Activated naive CD4-positive, alpha-beta T cell treated with anti-CD3 and anti-CD28 coated beads for 36 hours (primary cell): ENCODE measurements at regions not wholly inside any gene's neighbourhood (a gene's known extent, or its start where the extent isn't known, plus 50 kb on each side); places are given as distances from the start of the nearest gene placed in this dataset.

ENCODE experiments used
- CTCF ChIA-PET: fragments of 350-600 bp; sonication (Branson Sonifier 250); formaldehyde crosslinking; loops from one replicate; lab custom pipeline; 2021; ENCODE audit warnings: antibody characterized with exemption; lab: Charles Lee
- DNase-seq: peaks from one replicate; pipeline ENCODE4 v3.0.0-alpha.2; 2020
- H3K27ac Mint-ChIP-seq: one replicate; pipeline ENCODE4 v1.8.0; 2021; ENCODE audit warnings: mild to moderate bottlenecking, mixed read lengths
- H3K27me3 Mint-ChIP-seq: one replicate; pipeline ENCODE4 v1.8.0; 2021; ENCODE audit warnings: low read depth, mixed read lengths
- H3K36me3 Mint-ChIP-seq: one replicate; pipeline ENCODE4 v1.8.0; 2021; ENCODE audit warnings: low read depth, mixed read lengths
- H3K4me1 Mint-ChIP-seq: one replicate; pipeline ENCODE4 v1.8.0; 2021; ENCODE audit warnings: low read depth, mixed read lengths
- H3K4me3 Mint-ChIP-seq: one replicate; pipeline ENCODE4 v1.8.0; 2021; ENCODE audit warnings: mild to moderate bottlenecking, moderate library complexity, mixed read lengths
- H3K9me3 Mint-ChIP-seq: one replicate; pipeline ENCODE4 v1.8.0; 2021; ENCODE audit warnings: mixed read lengths
- intact Hi-C: fragments of 100-400 bp; cut with micrococcal nuclease; formaldehyde crosslinking; loops from one replicate; pipeline ENCODE4 v1.15.1; 2023

DNA sequence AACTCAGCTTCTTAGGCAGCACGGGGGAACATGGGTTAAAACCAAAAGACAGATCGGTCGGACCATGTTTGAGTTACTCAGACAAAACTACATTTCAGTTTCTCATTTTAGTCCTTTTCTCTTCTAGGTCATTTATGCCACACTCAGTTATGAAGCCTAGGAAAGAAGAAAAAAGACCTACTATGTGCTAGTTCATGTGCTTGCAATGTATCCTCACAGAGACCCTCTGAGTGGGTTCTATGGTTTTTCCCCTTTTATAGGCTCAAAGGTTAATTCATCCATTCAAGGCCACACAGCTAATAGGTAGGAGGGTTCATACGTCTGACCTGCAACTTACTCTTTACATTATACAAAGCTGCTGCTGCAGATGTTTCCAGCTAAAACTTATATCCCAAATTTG, 104.7 kb upstream of the ZNF438 start:
- no peaks in the 10 kb centered on the region for H3K36me3 Mint-ChIP-seq
- intact Hi-C loops = loop anchor here (5.0 to 10.0 kb wide), 3 partner anchors 216 to 568 kb away; no protein-coding TSS in a partner anchor
- no peaks in the 10 kb centered on the region for H3K27me3 Mint-ChIP-seq
- H3K9me3 Mint-ChIP-seq = no peaks in the 10 kb centered on the region
- no peak overlapping the region for H3K4me3 Mint-ChIP-seq
- DNase-seq = no peak
- CTCF ChIA-PET = interaction anchor here (0.6 kb wide), 1 partner anchor 418 kb away, joined by 4 read pairs; no protein-coding TSS in a partner anchor
- H3K27ac Mint-ChIP-seq = no peak overlapping the region
- H3K4me1 Mint-ChIP-seq = peaks cover 37% of the 10 kb centered on the region

DNA sequence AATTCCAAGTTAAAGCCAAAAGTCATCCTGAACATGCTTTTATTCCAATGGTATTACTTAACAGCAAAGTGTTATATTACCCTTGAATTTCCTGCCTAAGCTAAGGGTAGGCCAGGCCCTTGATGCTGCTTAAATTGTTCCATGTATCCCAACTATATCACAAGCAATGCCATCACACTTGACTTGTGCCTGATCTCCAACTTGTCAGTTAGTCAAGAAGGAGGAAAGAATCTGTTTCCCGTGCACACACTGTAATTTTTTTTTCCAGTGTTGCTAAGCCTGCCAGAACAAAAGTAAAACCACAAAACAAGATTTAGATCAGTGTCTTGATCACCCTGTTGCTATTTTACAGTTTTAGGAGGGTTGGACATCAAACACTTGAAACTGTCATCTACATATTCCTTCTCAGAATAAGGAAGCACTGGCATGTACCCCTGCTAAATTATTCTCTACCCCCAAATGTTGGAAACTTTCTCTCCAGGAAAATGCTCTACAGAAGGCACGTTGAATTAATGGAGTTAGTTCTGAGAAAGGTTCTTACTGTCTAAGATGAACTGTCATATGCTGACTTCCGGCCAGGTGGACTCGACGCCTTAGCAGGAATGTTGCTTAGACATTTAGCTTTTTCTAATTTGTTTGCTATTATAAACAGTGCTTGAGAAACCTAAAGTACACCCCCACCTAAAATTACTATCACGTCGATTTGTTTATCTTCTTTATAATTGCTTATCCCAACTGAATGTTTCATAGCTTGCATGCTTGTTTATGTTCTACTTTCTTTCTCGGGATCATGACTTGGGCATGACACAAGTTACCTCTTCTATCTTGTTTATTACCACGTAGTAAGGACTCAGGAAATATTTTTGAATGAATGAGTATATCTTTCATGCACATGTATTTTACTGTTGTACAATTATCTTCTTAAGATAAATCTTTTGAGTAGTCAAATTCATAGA, 105.5 kb upstream of the ZNF438 start:
- Mint-ChIP-seq H3K4me1 (peaks cover 37% of the 10 kb centered on the region), H3K9me3 (no peaks in the 10 kb centered on the region), H3K27me3 (no peaks in the 10 kb centered on the region), H3K27ac (peak overlapping the region; percentile 8), H3K36me3 (no peaks in the 10 kb centered on the region), H3K4me3 (peak overlapping the region; percentile 20)
- DNase-seq = no peak
- intact Hi-C loops = loop anchor here (1.0 to 10.0 kb wide), 5 partner anchors 9 to 568 kb away; no protein-coding TSS in a partner anchor
- CTCF ChIA-PET = interaction anchor here (0.5 to 1.4 kb wide), 4 partner anchors 13 to 419 kb away, joined by 3 to 7 read pairs (median 4); no protein-coding TSS in a partner anchor

DNA sequence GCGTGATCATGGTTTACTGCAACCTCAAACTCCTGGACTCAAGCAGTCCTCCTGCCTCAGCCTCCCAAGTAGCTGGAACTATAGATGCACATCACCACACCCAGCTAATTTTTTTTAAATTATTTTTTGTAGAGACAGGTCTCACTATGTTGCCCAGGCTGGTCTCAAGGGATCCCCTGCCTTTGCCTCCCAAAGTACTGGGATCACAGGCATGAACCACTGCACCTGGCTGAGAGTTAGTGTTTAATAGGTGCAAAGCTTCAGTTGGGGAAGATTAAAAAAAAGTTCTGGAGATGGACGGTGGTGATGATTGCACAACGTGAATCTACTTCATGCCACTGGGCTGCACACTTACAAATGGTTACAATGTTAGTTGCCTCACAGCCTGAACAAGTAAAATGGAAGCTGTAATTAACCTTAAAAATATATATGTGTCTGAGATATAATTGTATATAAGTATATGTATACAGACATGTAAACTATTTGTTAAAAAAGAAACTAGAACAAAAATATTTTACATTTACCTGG, 106.4 kb upstream of the ZNF438 start:
- DNase-seq = no peak
- Mint-ChIP-seq H3K27me3 (no peaks in the 10 kb centered on the region), H3K27ac (no peak overlapping the region), H3K36me3 (no peaks in the 10 kb centered on the region), H3K4me3 (no peak overlapping the region), H3K9me3 (no peaks in the 10 kb centered on the region), H3K4me1 (peaks cover 37% of the 10 kb centered on the region)
- CTCF ChIA-PET = interaction anchor here (1.4 kb wide), 1 partner anchor 12 kb away, joined by 3 read pairs; no protein-coding TSS in a partner anchor
- intact Hi-C loops = loop anchor here (5.0 to 10.0 kb wide), 3 partner anchors 214 to 567 kb away; no protein-coding TSS in a partner anchor

DNA sequence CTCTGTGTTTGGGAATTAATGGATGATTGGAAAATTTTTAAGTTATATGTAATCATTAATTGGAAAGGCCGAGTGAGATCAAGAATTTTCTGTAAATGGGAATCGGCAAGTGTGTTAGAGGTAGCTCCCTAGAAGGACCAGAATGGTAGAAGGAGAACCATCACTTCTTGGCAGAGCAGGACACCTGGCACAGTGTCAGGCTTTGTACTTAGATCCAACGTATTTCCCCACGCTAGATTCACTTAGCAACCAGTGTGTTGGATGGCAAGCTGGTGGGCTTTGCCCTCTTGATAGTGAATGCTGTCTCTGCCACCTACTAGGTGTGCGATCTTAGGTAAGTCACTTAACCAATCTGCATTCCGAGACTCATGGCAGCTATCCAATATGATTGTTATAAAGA, 107.8 kb upstream of the ZNF438 start:
- CTCF ChIA-PET = interaction anchor here (0.5 kb wide), 1 partner anchor 1063 kb away, joined by 3 read pairs; no protein-coding TSS in a partner anchor
- H3K4me3 Mint-ChIP-seq = no peak overlapping the region
- H3K27me3 Mint-ChIP-seq = no peaks in the 10 kb centered on the region
- no peak overlapping the region for H3K27ac Mint-ChIP-seq
- H3K9me3 Mint-ChIP-seq = no peaks in the 10 kb centered on the region
- H3K4me1 Mint-ChIP-seq = peaks cover 31% of the 10 kb centered on the region
- no peak for DNase-seq
- intact Hi-C loops = loop anchor here (5.0 to 10.0 kb wide), 3 partner anchors 213 to 565 kb away; no protein-coding TSS in a partner anchor
- H3K36me3 Mint-ChIP-seq = no peaks in the 10 kb centered on the region

DNA sequence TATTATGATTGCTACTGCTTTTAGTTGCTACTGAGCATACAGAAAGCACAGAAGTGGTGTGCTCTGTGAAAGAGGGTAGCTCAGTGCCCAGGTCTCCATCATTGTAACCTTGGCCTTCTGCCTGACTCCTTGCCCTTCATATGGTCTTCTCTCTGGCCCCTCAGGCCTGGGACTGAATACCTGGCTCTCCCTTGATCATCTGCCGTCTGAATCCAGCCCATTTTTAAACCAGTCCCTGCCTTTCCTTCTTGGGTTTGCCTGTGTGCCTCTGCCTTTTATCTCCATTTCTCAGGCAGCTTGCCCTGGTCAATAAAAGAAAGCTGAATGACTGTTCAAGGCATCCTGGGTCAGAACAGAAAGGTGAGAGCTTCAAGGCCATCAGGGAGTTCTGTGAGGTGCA, 109.1 kb upstream of the ZNF438 start:
- DNase-seq = no peak
- Mint-ChIP-seq H3K36me3 (no peaks in the 10 kb centered on the region), H3K27me3 (no peaks in the 10 kb centered on the region), H3K9me3 (no peaks in the 10 kb centered on the region), H3K4me3 (no peak overlapping the region), H3K4me1 (peaks cover 21% of the 10 kb centered on the region), H3K27ac (no peak overlapping the region)
- intact Hi-C loops = no loop called here
- CTCF ChIA-PET = no interaction called here

DNA sequence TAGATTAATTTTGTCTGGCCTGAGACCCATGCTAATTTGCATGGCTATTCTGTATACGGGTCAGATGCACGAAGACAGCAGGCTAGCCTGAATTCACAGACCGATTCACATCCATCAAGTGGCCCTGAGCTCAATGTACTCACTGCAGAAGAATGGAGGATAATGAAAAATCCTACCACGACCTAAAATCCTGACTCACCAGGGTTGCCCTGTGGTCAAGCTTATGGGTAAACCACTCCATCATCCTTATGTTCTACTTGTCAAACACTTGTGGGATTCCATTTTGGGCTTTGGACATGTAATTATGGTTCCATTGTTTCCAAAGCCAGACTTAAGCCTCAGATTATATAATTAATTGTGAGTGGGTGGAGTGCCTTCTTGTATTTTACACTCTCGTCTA, 110.4 kb upstream of the ZNF438 start:
- no peak overlapping the region for H3K27ac Mint-ChIP-seq
- CTCF ChIA-PET = interaction anchor here (0.6 kb wide), 1 partner anchor 426 kb away, joined by 3 read pairs; no protein-coding TSS in a partner anchor
- peaks cover 19% of the 10 kb centered on the region for H3K4me1 Mint-ChIP-seq
- DNase-seq = no peak
- intact Hi-C loops = no loop called here
- no peaks in the 10 kb centered on the region for H3K36me3 Mint-ChIP-seq
- peaks cover 5% of the 10 kb centered on the region for H3K27me3 Mint-ChIP-seq
- H3K4me3 Mint-ChIP-seq = no peak overlapping the region
- H3K9me3 Mint-ChIP-seq = no peaks in the 10 kb centered on the region

DNA sequence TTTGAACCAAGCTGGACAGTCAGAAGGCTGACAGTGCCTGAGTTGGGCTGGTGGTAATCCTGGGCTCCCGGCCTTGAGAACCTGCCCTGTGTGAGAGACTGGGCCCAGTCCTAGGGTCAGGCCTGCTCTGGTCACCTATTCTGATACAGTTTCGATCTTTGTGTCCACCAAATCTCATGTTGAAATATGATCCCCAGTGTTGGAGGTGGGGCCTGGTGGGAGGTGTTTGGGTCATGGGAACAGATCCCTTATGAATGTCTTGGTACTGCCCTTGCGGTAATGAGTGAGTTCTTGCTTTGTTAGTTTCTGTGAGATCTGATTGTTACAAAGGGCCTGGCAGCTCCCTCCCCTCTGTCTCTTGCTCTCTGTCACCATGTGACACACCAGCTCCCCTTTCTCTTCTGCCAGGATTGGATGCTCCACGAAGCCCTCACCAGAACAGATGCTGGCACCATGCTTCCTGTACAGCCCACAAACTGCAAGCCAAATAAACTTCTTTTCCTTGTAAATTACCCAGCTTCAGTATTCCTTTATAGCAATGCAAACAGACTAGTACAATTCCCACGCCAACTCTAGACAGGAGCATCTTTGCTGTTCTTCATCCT, 111.8 kb upstream of the ZNF438 start:
- Mint-ChIP-seq H3K4me3 (no peak overlapping the region), H3K27me3 (peaks cover 7% of the 10 kb centered on the region), H3K36me3 (no peaks in the 10 kb centered on the region), H3K27ac (no peak overlapping the region), H3K9me3 (no peaks in the 10 kb centered on the region), H3K4me1 (peaks cover 19% of the 10 kb centered on the region)
- intact Hi-C loops = no loop called here
- no peak for DNase-seq
- CTCF ChIA-PET = no interaction called here

DNA sequence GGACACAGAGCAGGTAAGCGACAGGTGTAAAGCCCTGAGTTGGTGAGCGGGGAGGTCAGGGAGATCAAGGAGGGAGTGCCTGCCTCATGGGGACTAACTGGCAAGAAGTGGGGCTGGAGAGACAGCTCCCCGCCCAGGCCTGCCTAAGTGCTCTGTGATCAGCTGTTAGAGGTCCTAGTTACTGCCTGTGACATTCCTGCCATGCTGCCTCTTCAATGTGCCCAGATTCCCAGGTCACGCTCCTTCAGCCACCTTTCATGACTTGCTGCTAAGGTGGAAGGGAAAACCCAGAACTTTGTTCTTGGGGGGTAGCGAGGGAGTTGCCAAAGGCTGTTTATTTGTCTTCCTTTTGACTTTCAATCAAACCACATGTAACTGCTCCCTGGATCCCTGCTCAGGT, 114.3 kb upstream of the ZNF438 start:
- H3K36me3 Mint-ChIP-seq = no peaks in the 10 kb centered on the region
- CTCF ChIA-PET = no interaction called here
- H3K27ac Mint-ChIP-seq = no peak overlapping the region
- H3K27me3 Mint-ChIP-seq = peaks cover 7% of the 10 kb centered on the region
- H3K4me3 Mint-ChIP-seq = no peak overlapping the region
- H3K9me3 Mint-ChIP-seq = no peaks in the 10 kb centered on the region
- peaks cover 19% of the 10 kb centered on the region for H3K4me1 Mint-ChIP-seq
- intact Hi-C loops = loop anchor here (1.0 to 5.0 kb wide), 3 partner anchors 9 to 159 kb away; no protein-coding TSS in a partner anchor
- DNase-seq = no peak

DNA sequence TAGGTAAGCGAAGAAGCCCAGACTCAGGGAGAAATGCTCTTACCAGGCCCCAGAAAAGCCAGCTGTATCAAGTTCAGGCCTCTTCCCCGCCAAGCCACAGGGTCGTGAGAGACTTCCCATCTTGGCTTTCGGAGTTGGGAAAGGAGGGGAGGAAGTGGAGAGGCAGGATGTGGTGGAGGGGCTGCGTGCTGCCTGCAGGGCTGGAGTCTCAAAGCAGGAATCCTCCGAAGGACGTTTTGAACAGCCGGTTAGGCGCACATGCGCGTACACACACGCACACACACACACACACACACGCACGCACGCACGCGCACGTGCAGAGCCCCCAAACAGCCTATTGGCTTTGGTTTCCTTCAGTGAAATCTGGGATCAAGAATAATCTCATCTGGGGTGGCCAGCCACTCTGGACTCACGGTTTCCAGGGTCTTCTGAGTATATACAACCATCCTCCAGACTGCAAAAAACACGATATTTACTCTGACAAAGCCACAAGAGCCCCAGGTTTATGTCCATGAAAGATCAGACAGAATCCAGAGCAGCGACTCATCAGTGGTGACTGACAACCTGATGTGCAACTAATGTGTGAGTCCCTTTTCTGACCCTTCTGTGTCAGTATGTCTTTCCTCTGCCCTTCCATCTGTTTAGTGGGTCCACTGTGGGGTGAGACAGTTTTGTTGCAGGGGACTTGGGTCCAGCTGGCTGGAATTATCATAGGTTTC, 115.0 kb upstream of the ZNF438 start:
- DNase-seq = peak; percentile 49
- Mint-ChIP-seq H3K27me3 (peaks cover 7% of the 10 kb centered on the region), H3K36me3 (no peaks in the 10 kb centered on the region), H3K27ac (no peak overlapping the region), H3K9me3 (no peaks in the 10 kb centered on the region), H3K4me1 (peaks cover 19% of the 10 kb centered on the region), H3K4me3 (peak overlapping the region; percentile 6)
- CTCF ChIA-PET = interaction anchor here (1.0 kb wide), 1 partner anchor 28 kb away, joined by 4 read pairs; no protein-coding TSS in a partner anchor
- intact Hi-C loops = loop anchor here (1.0 to 5.0 kb wide), 3 partner anchors 9 to 159 kb away; no protein-coding TSS in a partner anchor

DNA sequence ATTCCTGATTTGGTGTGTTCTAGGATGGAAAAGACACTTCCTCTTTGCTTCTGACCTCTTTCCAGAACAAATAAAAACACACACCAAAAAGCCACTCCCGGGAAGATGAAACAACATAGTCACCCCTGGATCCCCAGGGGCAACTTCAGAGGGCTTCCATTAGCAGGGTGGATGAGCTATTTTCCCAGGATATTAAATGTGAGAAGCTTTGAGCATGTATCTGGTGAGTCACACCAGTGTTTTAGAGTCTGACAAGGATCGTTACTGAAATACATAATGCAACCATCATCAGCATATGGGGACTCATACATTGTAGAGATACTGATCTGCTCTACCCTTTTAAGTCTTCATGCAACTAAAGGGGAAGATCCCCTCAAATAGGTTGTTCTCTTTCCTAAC, 115.5 kb upstream of the ZNF438 start:
- Mint-ChIP-seq H3K4me3 (no peak overlapping the region), H3K27me3 (peaks cover 7% of the 10 kb centered on the region), H3K27ac (no peak overlapping the region), H3K9me3 (no peaks in the 10 kb centered on the region), H3K4me1 (peaks cover 19% of the 10 kb centered on the region), H3K36me3 (no peaks in the 10 kb centered on the region)
- CTCF ChIA-PET = interaction anchor here (1.0 kb wide), 1 partner anchor 29 kb away, joined by 4 read pairs; no protein-coding TSS in a partner anchor
- no peak for DNase-seq
- intact Hi-C loops = loop anchor here (2.0 to 5.0 kb wide), 2 partner anchors 46 to 160 kb away; no protein-coding TSS in a partner anchor

DNA sequence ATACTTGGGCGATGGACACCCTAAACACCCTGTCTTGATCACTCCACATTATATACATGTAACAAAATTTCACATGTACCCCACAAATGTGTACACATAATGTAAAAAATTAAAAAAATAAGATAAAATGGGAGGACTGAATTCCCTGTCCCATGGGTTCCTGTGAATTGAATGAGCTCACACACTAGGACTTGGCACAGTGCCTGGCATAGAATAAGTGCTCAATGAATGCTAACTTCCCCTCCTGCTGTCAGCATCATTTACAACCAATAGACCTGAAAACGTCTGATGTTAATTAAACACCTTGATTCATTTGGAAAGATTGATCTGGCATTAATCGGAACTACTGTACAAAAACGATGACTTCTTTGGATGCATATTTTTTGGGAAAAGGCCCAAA, 117.3 kb upstream of the ZNF438 start:
- intact Hi-C loops = loop anchor here (5.0 kb wide), 1 partner anchor 162 kb away; no protein-coding TSS in a partner anchor
- no peak overlapping the region for H3K27ac Mint-ChIP-seq
- H3K36me3 Mint-ChIP-seq = peaks cover under 1% of the 10 kb centered on the region
- CTCF ChIA-PET = no interaction called here
- no peaks in the 10 kb centered on the region for H3K9me3 Mint-ChIP-seq
- H3K4me1 Mint-ChIP-seq = peaks cover 19% of the 10 kb centered on the region
- peaks cover 7% of the 10 kb centered on the region for H3K27me3 Mint-ChIP-seq
- no peak for DNase-seq
- no peak overlapping the region for H3K4me3 Mint-ChIP-seq
